ENCODE measurements at regions not wholly inside any gene's neighbourhood (a gene's known extent, or its start where the extent isn't known, plus 50 kb on each side); places are given as distances from the start of the nearest gene placed in this dataset.

DNA sequence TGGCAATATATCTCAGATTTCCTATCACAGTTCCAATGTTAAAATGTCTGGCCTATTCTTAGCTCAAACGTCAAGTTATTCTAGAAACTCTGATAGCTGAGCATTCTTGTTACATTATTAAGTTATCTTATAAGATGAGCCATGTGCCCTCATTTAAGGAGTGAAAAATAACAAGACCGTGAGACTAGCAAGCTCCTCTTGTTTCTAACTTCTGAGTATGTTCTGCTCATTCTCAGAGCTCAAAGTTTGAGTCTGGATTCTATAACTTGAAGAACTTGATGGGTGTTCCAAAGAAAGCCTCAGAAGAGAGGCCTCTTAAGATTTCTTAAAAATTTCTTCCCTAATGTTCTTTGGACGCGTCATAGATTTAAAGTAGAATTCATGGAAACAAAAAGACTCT is 215.2 kb downstream of the HTR7 start:
- H3K27me3 ChIP-seq: no peaks in the 10 kb centered on the region
- intact Hi-C loops (cut with DNase I): no loop called here
- no peaks in the 10 kb centered on the region for H3K9me3 ChIP-seq
- H3K36me3 ChIP-seq: no peaks in the 10 kb centered on the region
- no peak overlapping the region for H3K4me3 ChIP-seq
- WGBS, 2 donors: 54 to 70% methylated on average over 4 of the region's 4 CpGs
- DNase-seq: no peak
- H3K4me1 ChIP-seq: peaks cover 0 to 22% (median 17%) of the 10 kb centered on the region in 4 donors
- peak overlapping the region in 2 of 4 donors; percentile 30 to 53 for H3K27ac ChIP-seq
- TF ChIP-seq EP300 (IDR thresholded peaks at IDR 0.05) (no peak), POLR2A (IDR thresholded peaks at IDR 0.05) (no peak), POLR2AphosphoS5 (IDR thresholded peaks at IDR 0.05) (peak in 3 of 4 donors; percentile 48 to 75 (median 70))
- TF ChIP-seq, protein P1, sequence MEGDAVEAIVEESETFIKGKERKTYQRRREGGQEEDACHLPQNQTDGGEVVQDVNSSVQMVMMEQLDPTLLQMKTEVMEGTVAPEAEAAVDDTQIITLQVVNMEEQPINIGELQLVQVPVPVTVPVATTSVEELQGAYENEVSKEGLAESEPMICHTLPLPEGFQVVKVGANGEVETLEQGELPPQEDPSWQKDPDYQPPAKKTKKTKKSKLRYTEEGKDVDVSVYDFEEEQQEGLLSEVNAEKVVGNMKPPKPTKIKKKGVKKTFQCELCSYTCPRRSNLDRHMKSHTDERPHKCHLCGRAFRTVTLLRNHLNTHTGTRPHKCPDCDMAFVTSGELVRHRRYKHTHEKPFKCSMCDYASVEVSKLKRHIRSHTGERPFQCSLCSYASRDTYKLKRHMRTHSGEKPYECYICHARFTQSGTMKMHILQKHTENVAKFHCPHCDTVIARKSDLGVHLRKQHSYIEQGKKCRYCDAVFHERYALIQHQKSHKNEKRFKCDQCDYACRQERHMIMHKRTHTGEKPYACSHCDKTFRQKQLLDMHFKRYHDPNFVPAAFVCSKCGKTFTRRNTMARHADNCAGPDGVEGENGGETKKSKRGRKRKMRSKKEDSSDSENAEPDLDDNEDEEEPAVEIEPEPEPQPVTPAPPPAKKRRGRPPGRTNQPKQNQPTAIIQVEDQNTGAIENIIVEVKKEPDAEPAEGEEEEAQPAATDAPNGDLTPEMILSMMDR (IDR thresholded peaks at IDR 0.05): no peak

DNA sequence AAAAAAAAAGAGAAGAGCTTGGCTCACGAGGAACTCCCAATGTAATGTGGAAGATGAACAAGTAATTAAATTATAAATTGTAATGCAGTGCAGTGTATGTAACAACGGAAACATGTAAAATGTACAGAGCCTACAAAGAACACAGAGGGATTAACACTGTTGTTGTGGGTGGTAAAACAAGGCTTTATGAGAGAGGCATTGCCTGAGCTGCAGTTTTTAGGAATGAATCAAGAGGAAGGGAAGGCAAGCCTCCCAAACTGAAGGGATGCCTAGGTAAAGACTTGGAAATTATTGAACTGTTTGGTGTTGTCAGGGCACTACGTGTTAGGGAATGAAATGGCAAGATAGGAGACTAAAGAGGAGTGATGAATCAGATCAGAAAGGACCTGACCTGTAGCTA is 213.7 kb downstream of the HTR7 start:
- WGBS, 2 donors: 36 to 66% methylated on average over 3 of the region's 3 CpGs
- Histone ChIP-seq H3K9me3 (no peaks in the 10 kb centered on the region), H3K4me3 (no peak overlapping the region), H3K27me3 (no peaks in the 10 kb centered on the region), H3K36me3 (no peaks in the 10 kb centered on the region), H3K27ac (no peak overlapping the region), H3K4me1 (peaks cover 0 to 22% (median 17%) of the 10 kb centered on the region in 4 donors)
- intact Hi-C loops (cut with DNase I): no loop called here
- no peak for DNase-seq
- TF ChIP-seq POLR2AphosphoS5 (IDR thresholded peaks at IDR 0.05): no peak

DNA sequence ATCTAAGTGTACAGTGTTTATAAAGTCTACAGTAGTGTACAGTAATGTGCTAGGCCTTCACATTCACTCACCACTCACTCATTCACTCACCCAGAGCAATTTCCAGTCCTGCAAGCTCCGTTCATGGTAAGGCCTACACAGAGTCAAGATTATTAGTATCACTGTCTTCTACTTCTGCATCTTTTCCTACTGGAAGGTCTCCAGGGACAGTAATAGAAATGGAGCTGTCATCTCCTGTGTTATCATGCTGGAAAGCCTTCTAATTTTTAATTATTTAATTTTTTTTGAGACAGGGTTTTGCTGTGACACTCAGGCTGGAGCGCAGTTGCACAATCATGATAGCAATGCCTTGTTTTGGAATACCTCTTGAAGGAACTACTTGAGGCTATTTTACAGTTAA is 207.0 kb downstream of the HTR7 start:
- Histone ChIP-seq H3K27me3 (no peaks in the 10 kb centered on the region), H3K4me1 (no peaks in the 10 kb centered on the region), H3K36me3 (no peaks in the 10 kb centered on the region), H3K4me3 (no peak overlapping the region), H3K9me3 (no peaks in the 10 kb centered on the region), H3K27ac (no peak overlapping the region)
- intact Hi-C loops (cut with DNase I): no loop called here
- whole genome bisulfite sequencing, 2 donors: 62 to 90% methylated on average over 2 of the region's 2 CpGs
- no peak for DNase-seq
- no peak for TF ChIP-seq POLR2AphosphoS5 (IDR thresholded peaks at IDR 0.05)
- no peak for TF ChIP-seq EP300 (IDR thresholded peaks at IDR 0.05)
- TF ChIP-seq, protein P1 (IDR thresholded peaks at IDR 0.05): no peak
- no peak for TF ChIP-seq POLR2A (IDR thresholded peaks at IDR 0.05)

DNA sequence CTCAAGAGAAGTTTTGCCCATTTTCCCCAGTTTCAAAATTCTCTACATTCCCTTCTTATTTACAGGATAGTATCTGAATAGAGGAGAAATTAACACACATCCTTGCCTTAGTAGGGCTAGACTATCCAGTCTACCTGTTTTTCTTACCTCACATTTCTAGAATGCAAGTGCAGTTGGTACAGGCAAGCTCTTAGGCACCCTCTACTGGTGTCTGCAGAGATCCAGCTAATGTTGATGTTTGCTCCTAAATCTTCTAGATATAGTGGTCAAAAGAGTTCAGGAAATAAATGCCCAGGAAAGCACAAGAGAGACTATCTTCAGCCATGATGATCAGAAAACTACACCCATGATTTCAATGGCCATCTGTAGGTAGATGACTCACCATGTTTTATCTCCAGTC is 205.3 kb downstream of the HTR7 start:
- no peak overlapping the region for H3K27ac ChIP-seq
- H3K4me3 ChIP-seq: no peak overlapping the region
- H3K27me3 ChIP-seq: no peaks in the 10 kb centered on the region
- TF ChIP-seq EP300 (IDR thresholded peaks at IDR 0.05) (no peak), POLR2AphosphoS5 (IDR thresholded peaks at IDR 0.05) (no peak), POLR2A (IDR thresholded peaks at IDR 0.05) (no peak)
- TF ChIP-seq, protein P1 (IDR thresholded peaks at IDR 0.05): no peak
- no peaks in the 10 kb centered on the region for H3K4me1 ChIP-seq
- no peaks in the 10 kb centered on the region for H3K9me3 ChIP-seq
- no peak for DNase-seq
- no peaks in the 10 kb centered on the region for H3K36me3 ChIP-seq
- intact Hi-C loops (cut with DNase I): no loop called here

DNA sequence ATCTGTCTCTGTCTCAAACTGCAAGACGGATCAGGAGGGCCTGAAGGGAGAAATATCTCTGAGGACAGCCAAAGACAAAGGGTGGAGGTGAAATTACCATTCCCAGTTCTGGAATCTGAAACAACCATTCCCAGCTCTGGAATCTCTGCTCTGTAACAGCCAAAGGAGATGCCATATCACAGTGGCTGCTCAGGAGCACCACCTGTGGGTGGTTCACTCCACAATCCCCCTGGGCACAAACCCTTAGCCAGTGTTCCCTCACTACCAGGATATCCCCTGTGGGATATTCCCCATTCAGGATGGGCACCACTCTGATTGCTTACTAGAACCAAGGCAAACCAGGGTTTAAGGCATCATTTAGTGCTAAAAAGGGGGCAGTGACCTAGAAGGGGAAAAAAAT is 199.0 kb downstream of the HTR7 start:
- Histone ChIP-seq H3K36me3 (no peaks in the 10 kb centered on the region), H3K4me3 (no peak overlapping the region), H3K27ac (no peak overlapping the region), H3K9me3 (no peaks in the 10 kb centered on the region), H3K4me1 (no peaks in the 10 kb centered on the region), H3K27me3 (no peaks in the 10 kb centered on the region)
- WGBS, 2 donors: 38 to 46% methylated on average over 1 of the region's 1 CpG
- intact Hi-C loops (cut with DNase I): no loop called here
- DNase-seq: no peak
- TF ChIP-seq EP300 (IDR thresholded peaks at IDR 0.05) (no peak), POLR2AphosphoS5 (IDR thresholded peaks at IDR 0.05) (no peak), POLR2A (IDR thresholded peaks at IDR 0.05) (no peak)
- TF ChIP-seq, protein P1 (IDR thresholded peaks at IDR 0.05): no peak

Measured in sigmoid colon (tissue), 6 donors.